ENCODE measurements at regions not wholly inside any gene's neighbourhood (a gene's known extent, or its start where the extent isn't known, plus 50 kb on each side); places are given as distances from the start of the nearest gene placed in this dataset.
"Not testable (repeated sequence)": the region's sequence is repeated elsewhere in the genome, so short reads cannot be mapped to it uniquely, and the experiment has no call there.

- no peak for DNase-seq (ENCODE audit: low spot score)
- no peak for ATAC-seq (ENCODE audit: low FRiP score)
- TF ChIP-seq CTCF (IDR thresholded peaks at IDR 0.05), result no peak
Measured at GRCh38 chr7:82501346-82501745, 57.8 kb upstream of the CACNA2D1 start.

- DNase-seq (ENCODE audit: low spot score); ATAC-seq (ENCODE audit: low FRiP score): not testable (repeated sequence)
Measured at GRCh38 chr7:82499546-82499945, 56.0 kb upstream of the CACNA2D1 start.

GRCh38 chr7:82494420-82494819 lies 50.8 kb upstream of the CACNA2D1 start:
- DNase-seq (ENCODE audit: low spot score) (no peak), ATAC-seq (ENCODE audit: low FRiP score) (no peak)
- TF ChIP-seq CTCF (IDR thresholded peaks at IDR 0.05), result no peak

Measured in omental fat pad (tissue), 3 donors.